Activated CD4-positive, alpha-beta T cell treated with anti-CD3 and anti-CD28 coated beads, Interleukin-2, Interleukin-6, amounts not matched to agents 100 ng/mL and 50 ng/mL, durations not matched to agents 16 hours and 8 hours (primary cell): ENCODE measurements at regions not wholly inside any gene's neighbourhood (a gene's known extent, or its start where the extent isn't known, plus 50 kb on each side); places are given as distances from the start of the nearest gene placed in this dataset.

ENCODE experiments used
- DNase-seq: peaks from one replicate; pipeline ENCODE4 v3.0.0-alpha.2; 2020

- no peak for DNase-seq
These were observed 94.3 kb upstream of the SMIM21 start for GRCh38 chr18:75521816-75522215.

GRCh38 chr18:75518007-75518406 is 90.5 kb upstream of the SMIM21 start:
- DNase-seq: no peak

- DNase-seq: no peak
These were observed 89.8 kb upstream of the SMIM21 start for GRCh38 chr18:75517286-75517685.

- no peak for DNase-seq
These were observed 80.1 kb upstream of the SMIM21 start for GRCh38 chr18:75507636-75508035.

- no peak for DNase-seq
These were observed 79.4 kb upstream of the SMIM21 start for GRCh38 chr18:75506913-75507312.

- no peak for DNase-seq
These were observed 77.0 kb upstream of the SMIM21 start for GRCh38 chr18:75504469-75504868.

GRCh38 chr18:75503615-75504014 is 76.1 kb upstream of the SMIM21 start:
- no peak for DNase-seq

GRCh38 chr18:75502286-75502685 is 74.8 kb upstream of the SMIM21 start:
- no peak for DNase-seq

- DNase-seq: no peak
These were observed 73.0 kb upstream of the SMIM21 start for GRCh38 chr18:75500545-75500944.

- DNase-seq: no peak
These were observed 70.2 kb upstream of the SMIM21 start for GRCh38 chr18:75497576-75498235.

- DNase-seq: no peak
These were observed 68.6 kb upstream of the SMIM21 start for GRCh38 chr18:75496151-75496550.

GRCh38 chr18:75492852-75493251 is 65.3 kb upstream of the SMIM21 start:
- DNase-seq: no peak

- DNase-seq: no peak
These were observed 63.9 kb upstream of the SMIM21 start for GRCh38 chr18:75491361-75491760.

GRCh38 chr18:75489493-75490190 is 62.1 kb upstream of the SMIM21 start:
- DNase-seq: no peak

GRCh38 chr18:75483662-75484061 is 56.2 kb upstream of the SMIM21 start:
- DNase-seq: no peak

- no peak for DNase-seq
These were observed 55.4 kb upstream of the SMIM21 start for GRCh38 chr18:75482880-75483279.

GRCh38 chr18:75480487-75480886 is 53.0 kb upstream of the SMIM21 start:
- DNase-seq: no peak

GRCh38 chr18:75478996-75479880 is 51.7 kb upstream of the SMIM21 start:
- DNase-seq: peak; percentile 52

GRCh38 chr18:75477900-75478299 is 50.4 kb upstream of the SMIM21 start:
- no peak for DNase-seq
